Peyer's patch (tissue), 4 donors: ENCODE measurements at regions not wholly inside any gene's neighbourhood (a gene's known extent, or its start where the extent isn't known, plus 50 kb on each side); places are given as distances from the start of the nearest gene placed in this dataset.

Experiments used
- CTCF ChIP-seq, 6 experiments: fragments of 450-650 bp in 4 of 6; fragments of 200-600 bp in 2 of 6; sonication (generic) in 1 of 6; IDR thresholded peaks; one replicate each; pipeline ENCODE4 v1.5.1; 2017 to 2019; ENCODE audit warnings: antibody characterized with exemption in 6 of 6, mild to moderate bottlenecking in 3 of 6, moderate library complexity in 1 of 6
- POLR2A ChIP-seq, 2 donors: fragments of 450-650 bp; IDR thresholded peaks; one replicate each; pipeline ENCODE4 v1.5.1; 2017; ENCODE audit warnings: antibody characterized with exemption in 2 of 2, mild to moderate bottlenecking in 2 of 2, moderate library complexity in 2 of 2

GRCh38 chr7:11239316-11239715 is 265.6 kb downstream of the PHF14 start:
- TF ChIP-seq CTCF (IDR thresholded peaks at IDR 0.05) (no peak), POLR2A (IDR thresholded peaks at IDR 0.05) (no peak)
